GM18873 (cell line): ENCODE measurements at regions not wholly inside any gene's neighbourhood (a gene's known extent, or its start where the extent isn't known, plus 50 kb on each side); places are given as distances from the start of the nearest gene placed in this dataset.
"Not testable (repeated sequence)": the region's sequence is repeated elsewhere in the genome, so short reads cannot be mapped to it uniquely, and the experiment has no call there.

Experiments
- ATAC-seq: cut with Tn5 transposase; IDR thresholded peaks from one replicate; pipeline ENCODE4 v1.9.1; 2021; ENCODE audit warnings: mild to moderate bottlenecking, moderate library complexity, moderate number of reproducible peaks; ENCODE audit not compliant: unreplicated experiment, low FRiP score

- no peak for ATAC-seq
Observed at GRCh38 chr15:36414670-36415069, 164.8 kb upstream of the CDIN1 start.

DNA sequence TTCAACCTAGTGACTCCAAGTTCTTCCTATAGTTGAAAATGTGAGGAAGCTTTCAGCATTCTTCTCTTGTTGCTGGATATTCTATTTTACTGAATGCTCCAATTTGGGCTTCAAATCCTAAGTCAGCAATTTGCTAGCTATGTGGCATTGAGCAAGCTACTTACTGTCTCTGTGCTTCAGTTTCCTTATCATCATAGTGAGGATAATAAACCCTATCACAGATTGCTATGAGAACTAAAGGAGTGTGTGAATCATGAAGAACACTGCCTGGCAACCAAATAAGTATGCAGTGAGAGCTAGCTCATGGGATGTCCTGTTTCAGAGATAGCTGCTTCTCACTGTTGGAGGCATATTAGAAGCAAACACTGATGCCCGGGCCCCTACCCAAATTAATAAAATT lies 163.8 kb upstream of the CDIN1 start:
- ATAC-seq, result no peak

DNA sequence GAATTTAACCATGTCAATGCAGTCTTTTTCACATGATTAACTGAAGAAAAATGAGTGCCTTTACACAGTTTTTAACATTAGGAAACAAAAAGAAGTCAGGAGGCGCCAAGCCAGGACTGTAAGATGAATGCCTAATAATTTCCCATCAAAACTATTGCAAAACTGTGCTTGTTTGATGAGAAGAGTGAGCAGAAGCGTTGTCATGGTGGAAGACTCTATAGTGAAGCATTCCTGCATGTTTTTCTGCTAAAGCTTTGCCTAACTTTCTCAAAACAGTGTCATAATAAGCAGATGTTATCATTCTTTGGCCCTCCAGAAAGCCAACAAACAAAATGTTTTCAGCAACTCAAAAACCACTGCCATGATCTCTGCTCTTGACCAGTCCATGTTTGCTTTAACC lies 156.8 kb upstream of the CDIN1 start:
- no peak for ATAC-seq

DNA sequence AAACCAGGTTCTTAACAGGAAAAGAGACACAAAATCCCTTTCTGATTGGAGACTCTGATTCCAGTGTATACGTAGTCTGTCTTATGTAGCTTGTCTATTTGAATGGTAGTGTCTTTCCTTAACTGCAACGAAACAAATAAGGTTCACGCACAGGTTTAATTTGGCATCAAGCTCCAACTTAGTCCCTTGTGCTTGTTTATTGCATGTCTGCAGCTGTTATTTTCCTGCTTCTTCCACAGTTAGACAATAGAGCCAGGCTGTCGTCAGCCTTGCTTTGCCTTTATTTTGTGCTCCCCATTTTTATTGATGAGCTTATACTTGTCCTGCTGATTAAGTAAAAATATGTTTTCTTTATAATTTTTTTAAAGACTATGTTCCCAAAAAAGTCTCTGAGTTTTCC lies 152.7 kb upstream of the CDIN1 start:
- no peak for ATAC-seq

GRCh38 chr15:36428102-36428845 lies 151.2 kb upstream of the CDIN1 start:
- no peak for ATAC-seq

DNA sequence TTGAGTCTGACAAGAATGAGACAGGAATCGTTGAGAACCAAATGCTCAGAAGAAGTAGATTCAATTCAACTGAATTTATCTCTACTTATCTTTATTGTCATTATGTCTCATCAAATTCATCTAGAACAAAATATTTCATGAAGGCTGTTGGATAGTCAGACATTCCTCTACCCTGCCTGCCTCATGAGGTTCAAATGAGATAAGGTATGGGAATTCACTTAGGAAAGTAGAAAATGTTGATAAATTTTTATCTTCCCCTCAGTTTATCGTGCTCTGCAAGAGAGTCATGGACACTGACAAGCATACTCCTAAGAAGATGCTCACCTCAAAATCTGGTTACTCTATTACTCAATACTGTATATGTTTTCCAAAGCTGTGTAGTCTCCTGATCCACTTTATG lies 149.7 kb upstream of the CDIN1 start:
- no peak for ATAC-seq

GRCh38 chr15:36430280-36430679 lies 149.1 kb upstream of the CDIN1 start:
- no peak for ATAC-seq

- ATAC-seq, result no peak
Observed at GRCh38 chr15:36430726-36431265, 148.6 kb upstream of the CDIN1 start.

DNA sequence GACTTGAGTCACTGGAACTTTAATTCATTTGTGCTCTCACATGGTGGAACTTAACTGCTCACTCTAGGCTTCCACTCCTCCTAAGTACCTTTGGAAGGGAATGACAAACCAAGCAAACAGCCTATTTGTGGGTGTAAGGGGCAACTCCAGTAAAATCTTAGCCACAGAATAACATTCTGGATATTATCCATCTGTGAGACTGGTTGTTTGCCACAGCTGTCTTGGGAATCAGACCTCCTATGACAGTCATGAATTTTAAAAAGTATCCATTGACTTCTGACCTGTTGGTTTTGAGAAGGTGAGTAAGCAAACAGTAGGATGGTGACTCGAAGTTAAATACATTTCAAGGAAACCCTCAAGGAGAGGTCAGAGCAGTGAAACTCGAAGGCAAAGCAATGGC lies 147.3 kb upstream of the CDIN1 start:
- no peak for ATAC-seq

GRCh38 chr15:36434177-36434576 lies 145.2 kb upstream of the CDIN1 start:
- ATAC-seq, result no peak

- ATAC-seq, result no peak
Observed at GRCh38 chr15:36438499-36438898, 140.9 kb upstream of the CDIN1 start.

DNA sequence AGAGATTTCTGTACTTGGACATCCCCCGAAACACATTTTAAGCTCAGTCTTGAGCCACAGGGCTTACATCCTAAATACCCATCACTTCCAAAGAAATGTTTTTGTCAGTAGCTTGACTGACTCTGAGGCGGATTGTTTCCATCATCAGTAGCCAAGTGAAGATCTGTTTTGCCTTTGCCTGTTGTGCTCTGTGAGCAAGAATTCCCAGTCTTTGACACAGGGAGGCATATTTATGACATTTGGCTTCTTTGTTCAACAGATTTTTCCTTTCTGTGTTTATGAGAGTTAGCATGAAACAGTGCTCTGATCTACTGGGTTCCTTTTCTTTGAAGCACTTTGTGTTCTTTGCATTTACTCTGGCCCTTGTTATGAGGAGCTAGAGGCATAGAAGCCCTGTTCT lies 132.1 kb upstream of the CDIN1 start:
- no peak for ATAC-seq

DNA sequence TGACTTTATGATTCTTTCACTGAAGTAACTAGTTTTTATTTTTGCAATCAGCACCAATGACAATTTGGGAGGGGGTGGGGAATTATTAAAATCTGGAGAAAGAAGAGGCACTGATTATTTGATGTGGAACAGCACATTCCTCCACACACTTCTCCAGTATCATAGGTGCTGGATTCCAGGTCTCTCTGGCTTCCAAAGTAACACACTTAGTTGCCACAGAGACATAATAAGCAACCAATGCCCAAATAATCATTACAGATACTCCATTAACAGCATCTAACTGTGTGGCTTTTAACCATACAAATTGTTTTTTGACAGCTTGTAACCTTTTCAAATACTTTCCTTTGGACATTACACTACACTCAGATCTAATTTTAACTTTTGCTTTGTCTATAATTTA lies 131.0 kb upstream of the CDIN1 start:
- no peak for ATAC-seq

- no peak for ATAC-seq
Observed at GRCh38 chr15:36449084-36449661, 130.3 kb upstream of the CDIN1 start.

DNA sequence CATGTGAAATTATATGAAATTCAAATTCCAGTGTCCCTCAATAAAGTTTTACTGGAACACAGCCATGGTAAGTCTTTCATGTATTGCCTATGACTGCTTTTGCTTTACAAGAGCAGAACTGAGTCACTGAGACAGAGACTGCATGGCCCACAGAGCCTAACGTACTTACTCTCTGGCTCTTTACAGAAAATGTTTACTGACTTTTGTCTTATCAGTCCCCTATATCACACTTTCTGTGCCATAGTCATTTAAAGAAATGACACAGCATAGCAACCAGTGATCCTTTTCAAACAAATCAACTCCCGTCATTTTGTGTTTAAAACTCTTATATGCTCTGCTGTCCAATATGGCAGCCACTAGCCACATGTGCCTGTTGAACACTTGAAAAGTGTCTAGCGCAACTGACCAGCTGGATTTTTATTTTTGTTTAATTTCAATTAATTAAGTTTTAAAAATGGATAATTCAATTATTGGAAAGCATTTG lies 129.7 kb upstream of the CDIN1 start:
- no peak for ATAC-seq

- ATAC-seq, result not testable (repeated sequence)
Observed at GRCh38 chr15:36454244-36454643, 125.2 kb upstream of the CDIN1 start.

DNA sequence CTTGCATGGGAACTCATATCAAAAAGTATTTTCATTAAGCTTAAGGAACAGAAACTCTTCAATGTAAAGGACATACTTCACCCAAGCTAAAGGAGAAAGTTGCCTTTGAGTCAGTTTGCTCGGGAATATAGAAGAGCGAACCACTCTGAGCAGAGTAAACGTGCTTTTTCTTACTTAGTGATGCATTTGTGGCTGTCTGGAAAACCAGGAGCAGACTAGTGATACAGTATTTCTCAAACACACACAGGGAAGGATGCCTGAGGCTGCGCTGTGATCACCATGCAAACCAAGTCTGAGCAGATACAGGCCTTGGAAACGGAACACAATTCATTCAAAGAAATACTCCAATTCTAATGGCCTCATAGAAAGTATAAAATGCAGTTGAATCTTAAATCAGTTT lies 121.0 kb upstream of the CDIN1 start:
- no peak for ATAC-seq

DNA sequence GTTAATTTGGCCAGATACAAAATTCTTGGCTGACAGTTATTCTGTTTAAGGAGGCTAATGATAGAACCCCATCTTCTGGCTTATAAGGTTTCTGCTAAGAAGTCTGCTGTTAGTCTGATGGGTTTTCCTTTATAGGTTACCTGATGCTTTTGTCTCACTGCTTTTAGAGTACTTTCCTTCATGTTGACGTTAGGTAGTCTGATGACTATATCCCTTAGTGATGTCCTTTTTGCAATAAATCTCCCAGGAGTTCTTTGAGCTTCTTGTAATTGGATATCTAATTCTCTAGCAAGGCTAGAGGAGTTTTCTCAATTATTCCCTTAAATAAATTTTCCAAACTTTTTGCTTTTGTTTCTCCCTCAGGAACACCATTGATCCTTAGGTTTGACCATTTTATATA lies 114.1 kb upstream of the CDIN1 start:
- ATAC-seq, result no peak

GRCh38 chr15:36468746-36469145 lies 110.7 kb upstream of the CDIN1 start:
- ATAC-seq, result no peak

DNA sequence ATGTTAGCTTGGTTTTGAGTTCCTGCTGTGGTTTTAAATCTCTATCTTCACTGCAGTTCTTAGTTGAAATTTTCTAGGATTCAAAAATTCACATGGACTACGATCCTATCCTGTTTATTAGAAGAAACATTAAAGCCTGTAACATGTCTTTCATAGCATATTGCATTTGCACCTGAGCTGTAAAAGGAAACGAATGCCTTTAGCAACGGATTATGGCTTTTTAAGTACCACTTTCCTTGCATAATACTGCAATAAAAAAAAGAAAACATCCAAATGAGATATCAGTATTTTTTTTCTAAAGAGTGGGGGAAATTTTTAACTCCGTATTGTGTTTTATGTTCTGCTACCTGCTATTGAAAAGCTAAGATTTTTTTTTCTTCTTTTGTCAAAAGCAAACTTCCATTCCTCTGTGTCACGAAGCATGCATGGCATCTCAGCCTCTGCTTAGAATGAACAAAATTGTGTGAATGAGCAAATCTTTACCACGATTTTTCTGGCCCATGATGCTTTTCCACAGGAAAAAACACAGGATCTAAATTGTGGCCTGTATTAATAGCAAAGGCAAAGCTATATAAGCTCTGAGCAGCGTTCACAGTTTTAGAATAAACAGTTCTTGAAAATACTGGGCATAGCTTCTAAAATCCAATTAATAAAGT lies 110.0 kb upstream of the CDIN1 start:
- no peak for ATAC-seq

- ATAC-seq, result no peak
Observed at GRCh38 chr15:36472672-36473071, 106.8 kb upstream of the CDIN1 start.

GRCh38 chr15:36478561-36478960 lies 100.9 kb upstream of the CDIN1 start:
- ATAC-seq, result no peak
